ENCODE measurements at regions not wholly inside any gene's neighbourhood (a gene's known extent, or its start where the extent isn't known, plus 50 kb on each side); places are given as distances from the start of the nearest gene placed in this dataset.

DNA sequence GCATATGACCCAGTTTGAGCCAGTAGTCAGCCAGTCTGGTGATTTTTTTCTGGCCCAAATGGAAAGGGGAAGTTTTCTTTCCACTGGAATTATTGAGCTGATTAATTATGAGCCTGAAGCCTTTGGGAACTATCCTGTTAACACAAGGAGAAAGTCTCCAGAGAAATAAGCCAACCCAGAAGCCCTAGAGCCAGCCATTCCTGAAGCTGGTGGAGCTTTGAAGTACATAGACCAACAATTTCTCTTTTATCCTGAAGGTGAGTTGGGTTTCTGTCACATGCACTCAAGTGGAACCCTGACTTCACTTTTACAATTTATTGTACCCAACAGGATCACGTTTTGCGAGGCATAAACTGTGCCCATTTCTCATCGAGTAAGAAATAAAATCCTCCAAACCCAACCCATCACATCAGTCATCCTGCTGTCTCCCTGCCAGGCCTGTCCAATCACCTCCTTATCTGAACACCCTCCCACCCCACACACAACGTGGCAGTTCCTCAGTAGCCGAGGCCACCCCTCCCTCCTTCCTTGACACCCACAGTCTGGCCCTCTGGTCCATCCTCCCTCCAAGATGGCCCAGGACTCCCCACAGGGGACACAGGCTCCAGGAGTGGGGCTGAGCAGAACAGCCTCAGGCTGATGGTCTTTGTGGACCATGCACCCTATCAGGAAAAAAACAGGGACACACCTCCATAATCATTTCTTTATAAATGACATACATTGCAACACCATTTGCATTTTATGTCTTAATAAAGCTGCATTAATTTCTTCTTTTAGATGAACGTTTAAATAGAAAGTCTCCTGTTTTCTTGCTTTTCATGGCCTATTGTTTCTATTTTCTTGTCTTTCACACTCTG, 55.7 kb upstream of the GATA2 start:
- TF ChIP-seq EZH2 (IDR thresholded peaks at IDR 0.05; ENCODE audit: borderline replicate concordance, low read length) = no peak
- TF ChIP-seq, protein P1, sequence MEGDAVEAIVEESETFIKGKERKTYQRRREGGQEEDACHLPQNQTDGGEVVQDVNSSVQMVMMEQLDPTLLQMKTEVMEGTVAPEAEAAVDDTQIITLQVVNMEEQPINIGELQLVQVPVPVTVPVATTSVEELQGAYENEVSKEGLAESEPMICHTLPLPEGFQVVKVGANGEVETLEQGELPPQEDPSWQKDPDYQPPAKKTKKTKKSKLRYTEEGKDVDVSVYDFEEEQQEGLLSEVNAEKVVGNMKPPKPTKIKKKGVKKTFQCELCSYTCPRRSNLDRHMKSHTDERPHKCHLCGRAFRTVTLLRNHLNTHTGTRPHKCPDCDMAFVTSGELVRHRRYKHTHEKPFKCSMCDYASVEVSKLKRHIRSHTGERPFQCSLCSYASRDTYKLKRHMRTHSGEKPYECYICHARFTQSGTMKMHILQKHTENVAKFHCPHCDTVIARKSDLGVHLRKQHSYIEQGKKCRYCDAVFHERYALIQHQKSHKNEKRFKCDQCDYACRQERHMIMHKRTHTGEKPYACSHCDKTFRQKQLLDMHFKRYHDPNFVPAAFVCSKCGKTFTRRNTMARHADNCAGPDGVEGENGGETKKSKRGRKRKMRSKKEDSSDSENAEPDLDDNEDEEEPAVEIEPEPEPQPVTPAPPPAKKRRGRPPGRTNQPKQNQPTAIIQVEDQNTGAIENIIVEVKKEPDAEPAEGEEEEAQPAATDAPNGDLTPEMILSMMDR (conservative IDR thresholded peaks at IDR 0.05 in 1 of 2, IDR thresholded peaks at IDR 0.05 in 1 of 2; ENCODE audit: extremely low read depth in 1 of 2, insufficient read depth in 1 of 2, low read depth in 1 of 2, low read length in 2 of 2) = no peak
